NCI-H2107 (cell line): ENCODE measurements at regions not wholly inside any gene's neighbourhood (a gene's known extent, or its start where the extent isn't known, plus 50 kb on each side); places are given as distances from the start of the nearest gene placed in this dataset.
A peak's percentile ranks its signal among the peaks of the same experiment; 100 is the strongest.

Source experiments
- DNase-seq: peaks from one replicate; lab custom pipeline; 2025; lab: John Stamatoyannopoulos, UW

- DNase-seq = no peak
These were observed 196.2 kb upstream of the PGRMC2 start for GRCh38 chr4:128483816-128484215.

DNA sequence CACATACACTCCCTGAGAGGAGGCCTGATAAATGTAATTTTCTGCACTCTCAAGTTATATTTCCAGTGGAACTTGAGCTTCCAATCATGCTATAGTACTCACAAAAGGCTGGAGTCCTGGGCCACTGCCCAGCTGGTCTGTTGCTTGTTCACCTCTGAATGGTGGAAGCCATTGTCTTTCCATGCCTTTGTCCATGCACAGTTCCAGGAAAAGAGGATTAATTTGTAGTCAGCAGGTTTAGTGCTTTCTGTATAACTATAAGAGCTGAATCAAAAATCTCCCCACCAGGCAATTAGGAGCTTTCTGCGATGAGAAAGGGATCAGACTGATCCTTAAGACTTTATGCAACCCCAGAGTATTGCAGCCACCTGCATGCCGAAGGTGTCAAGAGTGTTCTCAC lies 195.4 kb upstream of the PGRMC2 start:
- no peak for DNase-seq

GRCh38 chr4:128481752-128482480 lies 194.3 kb upstream of the PGRMC2 start:
- no peak for DNase-seq

- DNase-seq = no peak
These were observed 193.3 kb upstream of the PGRMC2 start for GRCh38 chr4:128480945-128481344.

GRCh38 chr4:128477540-128477939 lies 189.9 kb upstream of the PGRMC2 start:
- DNase-seq = no peak

DNA sequence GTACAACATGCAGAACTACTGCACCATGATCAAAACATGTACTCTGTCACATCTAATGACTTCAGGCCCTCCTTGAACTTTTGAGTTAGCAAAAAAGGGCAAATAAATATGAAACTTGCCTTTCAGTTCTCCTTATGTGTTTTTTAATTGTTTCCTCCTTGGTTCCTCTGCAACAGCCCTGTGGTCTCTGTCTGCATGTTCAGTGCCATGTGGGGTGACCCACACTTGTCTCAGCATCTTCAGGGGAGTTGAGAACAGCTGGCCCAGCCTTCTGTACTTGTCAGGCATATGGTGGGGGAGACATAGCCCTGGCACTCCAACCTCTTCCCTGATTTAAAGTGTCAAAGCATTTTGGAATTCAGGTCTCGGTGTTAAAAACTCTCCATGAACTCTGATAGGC lies 188.0 kb upstream of the PGRMC2 start:
- no peak for DNase-seq

GRCh38 chr4:128471576-128471975 lies 184.0 kb upstream of the PGRMC2 start:
- DNase-seq = no peak

DNA sequence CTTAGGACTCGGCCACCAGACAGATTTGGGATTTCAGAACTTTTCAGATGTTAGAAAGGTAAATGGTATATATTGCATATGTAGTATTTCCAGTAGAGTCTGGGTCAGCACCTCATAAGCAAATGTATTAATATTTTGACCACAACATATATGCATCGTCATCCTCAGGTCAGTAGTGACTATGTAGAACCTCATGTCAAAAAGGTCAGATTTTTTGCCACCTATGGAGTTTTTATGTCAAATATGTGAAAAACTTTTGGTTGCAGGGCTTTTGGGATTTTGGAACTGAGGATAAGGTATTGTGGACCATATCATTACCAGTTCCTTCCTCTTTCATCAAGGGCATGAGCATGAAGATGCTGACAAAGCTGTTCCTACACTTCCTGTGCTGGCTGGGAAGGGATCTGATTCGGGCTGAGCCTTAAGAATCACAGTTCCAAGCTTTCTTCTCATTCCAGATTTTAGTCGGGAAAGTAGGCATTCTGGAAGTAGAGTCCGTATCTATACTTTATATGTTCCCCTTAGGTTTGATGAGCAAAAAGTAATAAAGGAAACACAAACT lies 183.0 kb upstream of the PGRMC2 start:
- DNase-seq = no peak

GRCh38 chr4:128468123-128468989 lies 180.7 kb upstream of the PGRMC2 start:
- DNase-seq = no peak

DNA sequence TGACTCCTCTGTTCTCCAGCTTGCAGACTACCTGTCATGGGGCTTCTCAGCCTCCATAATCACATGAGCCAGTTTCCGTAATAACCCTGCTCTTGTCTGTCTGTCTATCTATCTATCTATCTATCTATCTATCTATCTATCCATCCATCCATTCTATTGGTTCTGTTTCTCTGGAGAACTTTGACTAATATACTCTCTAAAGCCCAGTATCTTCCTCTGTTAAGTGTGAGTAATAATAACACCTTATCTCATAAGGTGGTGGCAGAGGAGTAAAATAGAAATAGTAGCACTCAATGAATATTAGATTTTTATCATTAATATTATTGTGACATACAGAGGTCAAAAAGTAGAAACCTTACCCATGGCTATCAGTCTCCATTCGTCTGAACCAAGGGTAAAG lies 177.9 kb upstream of the PGRMC2 start:
- no peak for DNase-seq

DNA sequence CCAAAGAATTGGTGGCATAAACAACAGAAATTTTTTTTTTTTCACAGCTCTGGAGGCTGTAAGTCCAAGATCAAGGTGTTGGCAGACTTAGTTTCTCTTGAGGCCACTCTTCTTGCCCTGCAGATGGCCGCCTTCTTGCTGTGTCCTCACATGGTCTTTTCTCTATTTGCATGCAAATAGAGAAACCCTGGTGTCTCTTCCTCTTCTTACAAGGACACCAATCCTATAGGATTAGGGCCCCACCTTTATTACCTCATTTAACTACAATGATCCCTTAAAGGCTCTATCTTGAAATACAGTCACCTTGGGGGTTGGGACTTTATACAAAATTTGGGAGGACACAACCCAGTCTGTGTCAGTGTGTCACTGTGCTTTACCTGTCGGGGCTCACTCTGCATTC lies 175.4 kb upstream of the PGRMC2 start:
- no peak for DNase-seq

- no peak for DNase-seq
These were observed 174.6 kb upstream of the PGRMC2 start for GRCh38 chr4:128462103-128462783.

GRCh38 chr4:128461291-128462102 lies 173.9 kb upstream of the PGRMC2 start:
- DNase-seq = no peak

DNA sequence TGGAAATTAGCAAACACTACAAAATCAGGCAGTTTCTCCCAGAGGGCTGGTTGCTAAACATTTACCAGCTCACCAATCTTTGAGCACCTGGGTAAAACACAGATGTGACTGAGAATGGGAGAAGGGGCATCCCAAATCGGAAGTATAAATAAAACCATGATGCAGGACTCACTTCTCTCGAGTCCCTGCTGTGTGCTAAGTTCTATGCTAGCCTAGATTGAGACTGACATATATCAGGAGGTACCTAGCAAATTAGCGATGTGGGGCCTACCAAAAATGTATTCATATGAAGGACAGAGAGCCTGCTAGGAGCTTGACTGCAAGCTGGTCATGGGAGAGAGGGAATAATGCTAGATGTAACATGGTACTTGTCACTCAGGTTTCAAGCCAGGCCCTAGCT lies 171.9 kb upstream of the PGRMC2 start:
- DNase-seq = no peak

- DNase-seq = no peak
These were observed 171.2 kb upstream of the PGRMC2 start for GRCh38 chr4:128458816-128459215.

DNA sequence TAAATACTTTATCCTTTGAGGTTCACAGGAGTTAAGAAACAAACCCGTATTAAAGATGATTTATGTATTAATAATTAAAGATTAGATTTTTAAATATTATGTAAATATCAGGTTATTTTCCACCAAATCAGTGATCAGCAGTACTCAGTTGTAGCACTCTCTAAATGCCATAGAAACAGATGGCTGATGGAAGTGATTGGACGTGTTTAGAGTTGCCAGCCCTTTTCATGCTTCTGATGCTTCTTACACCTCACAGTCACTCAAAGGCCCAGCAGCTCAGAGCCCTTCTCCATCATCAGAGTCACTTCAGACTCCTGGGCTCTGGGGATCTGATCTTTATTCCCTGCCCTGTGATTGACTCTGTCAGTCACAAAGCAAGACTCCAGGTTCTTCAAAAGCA lies 170.1 kb upstream of the PGRMC2 start:
- DNase-seq = no peak

DNA sequence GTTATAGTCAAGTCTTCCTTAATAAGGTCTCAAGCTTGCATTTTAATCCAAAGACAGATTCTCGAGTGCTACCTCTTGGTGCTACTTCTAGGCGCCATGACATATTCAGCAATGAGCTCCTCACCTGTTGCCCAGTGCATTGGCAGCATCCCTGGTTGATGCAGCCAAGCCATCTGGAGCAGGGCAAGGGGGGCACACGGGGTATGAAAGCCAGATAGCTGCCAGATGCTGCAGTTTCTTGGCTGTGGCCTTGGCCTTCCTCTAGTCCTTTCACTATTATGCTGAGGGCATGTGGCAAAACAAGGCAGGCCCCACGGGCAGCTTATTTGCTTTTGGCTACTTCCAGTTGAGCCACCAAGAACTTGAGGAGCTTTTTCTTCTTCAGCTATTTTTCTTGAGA lies 168.6 kb upstream of the PGRMC2 start:
- no peak for DNase-seq

DNA sequence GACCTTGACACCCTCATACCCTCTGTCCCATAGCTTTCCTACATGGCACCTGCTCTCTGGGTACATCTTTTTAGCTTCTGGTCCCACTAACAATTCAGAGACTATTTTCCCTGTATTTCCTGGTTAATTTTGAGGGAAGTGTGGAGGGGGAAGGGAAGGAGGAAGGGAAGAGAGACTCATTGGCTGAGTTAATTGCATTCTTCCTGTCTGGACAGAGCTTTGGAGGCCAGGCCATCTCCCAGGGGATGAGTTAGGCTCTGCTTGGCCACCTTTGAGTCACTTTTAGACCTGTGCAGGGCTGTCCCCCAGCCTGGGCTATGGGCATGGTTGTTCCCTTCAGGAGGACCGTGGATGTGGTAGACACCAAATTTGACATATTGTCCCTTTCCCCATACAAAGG lies 167.9 kb upstream of the PGRMC2 start:
- DNase-seq = no peak

GRCh38 chr4:128454881-128455280 lies 167.3 kb upstream of the PGRMC2 start:
- no peak for DNase-seq

- DNase-seq = peak; percentile 80
These were observed 166.8 kb upstream of the PGRMC2 start for GRCh38 chr4:128454281-128454871.

- DNase-seq = no peak
These were observed 164.8 kb upstream of the PGRMC2 start for GRCh38 chr4:128452415-128452814.
